ENCODE measurements at regions not wholly inside any gene's neighbourhood (a gene's known extent, or its start where the extent isn't known, plus 50 kb on each side); places are given as distances from the start of the nearest gene placed in this dataset.

DNA sequence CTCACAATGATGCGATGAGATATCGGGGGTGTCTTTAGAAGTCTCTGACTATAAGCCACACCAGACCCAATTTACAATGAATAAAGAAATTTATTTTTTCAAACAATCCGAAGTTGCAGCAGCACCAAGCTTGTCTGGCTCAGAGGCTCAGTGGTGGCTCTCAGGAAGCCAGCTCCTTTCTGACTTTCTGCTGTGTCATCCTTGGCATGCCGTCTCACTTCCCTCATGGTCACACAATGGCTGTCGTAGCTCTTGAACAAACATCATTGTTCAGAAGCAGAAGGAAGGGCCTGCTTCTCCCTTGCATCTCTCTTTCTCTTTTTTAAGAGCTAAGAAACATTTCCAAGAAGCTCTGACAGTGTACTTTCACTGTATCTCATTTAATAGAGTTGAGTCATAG is 299.0 kb downstream of the DOK5 start:
- no peak for TF ChIP-seq POLR2A (IDR thresholded peaks at IDR 0.05; ENCODE audit: low read depth, low read length)
- TF ChIP-seq RBBP5 (conservative IDR thresholded peaks at IDR 0.05): no peak
- no peak for TF ChIP-seq ATF2 (IDR thresholded peaks at IDR 0.05; ENCODE audit: low read length)
- TF ChIP-seq ATF7 (IDR thresholded peaks at IDR 0.05; ENCODE audit: low read depth): no peak
- TF ChIP-seq EGR1 (IDR thresholded peaks at IDR 0.05; ENCODE audit: borderline replicate concordance in 1 of 2, low read depth in 2 of 2, low read length in 2 of 2): no peak

Measured in GM12878 (cell line).